GM18909 (cell line): ENCODE measurements at regions not wholly inside any gene's neighbourhood (a gene's known extent, or its start where the extent isn't known, plus 50 kb on each side); places are given as distances from the start of the nearest gene placed in this dataset.
"Not testable (repeated sequence)": the region's sequence is repeated elsewhere in the genome, so short reads cannot be mapped to it uniquely, and the experiment has no call there.

Experiments used
- ATAC-seq: cut with Tn5 transposase; IDR thresholded peaks from one replicate; pipeline ENCODE4 v1.9.1; 2021; ENCODE audit warnings: mild to moderate bottlenecking; ENCODE audit not compliant: unreplicated experiment, poor library complexity

DNA sequence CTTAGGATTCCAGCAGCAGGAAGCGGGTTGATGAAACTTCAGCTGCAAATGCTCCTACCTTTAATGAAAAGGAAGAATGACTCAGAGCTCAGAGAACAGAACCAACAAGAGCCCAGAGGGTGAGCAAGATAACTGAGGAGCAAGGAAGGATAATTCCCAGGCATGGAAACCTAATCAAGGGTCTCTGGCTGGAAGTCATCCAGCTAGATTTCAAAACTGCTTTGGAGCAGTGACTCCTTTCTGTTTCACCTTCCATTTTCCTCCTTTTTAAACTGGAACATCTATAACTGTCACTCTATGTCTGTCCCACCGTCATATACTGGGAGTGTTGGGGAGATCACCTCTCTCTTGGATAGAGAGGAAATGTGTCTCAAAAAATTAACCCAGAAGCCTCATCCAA, 148.4 kb upstream of the RAB6C start:
- no peak for ATAC-seq

DNA sequence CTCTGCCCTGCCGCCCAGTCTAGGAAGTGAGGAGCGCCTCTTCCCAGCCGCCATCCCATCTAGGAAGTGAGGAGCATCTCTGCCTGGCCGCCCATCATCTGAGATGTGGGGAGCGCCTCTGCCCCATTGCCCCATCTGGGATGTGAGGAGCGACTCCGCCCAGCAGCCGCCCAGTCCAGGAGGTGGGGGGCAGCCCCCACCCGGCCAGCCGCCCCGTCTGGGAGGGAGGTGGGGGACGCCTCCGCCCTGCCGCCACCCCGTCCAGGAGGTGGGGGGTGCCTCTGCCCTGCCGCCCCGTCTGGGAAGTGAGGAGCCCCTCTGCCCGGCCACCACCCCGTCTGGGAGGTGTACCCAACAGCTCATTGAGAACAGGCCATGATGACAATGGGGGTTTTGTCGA, 146.0 kb upstream of the RAB6C start:
- ATAC-seq, result not testable (repeated sequence)

GRCh38 chr2:129847043-129847442, 132.4 kb upstream of the RAB6C start:
- ATAC-seq, result no peak

DNA sequence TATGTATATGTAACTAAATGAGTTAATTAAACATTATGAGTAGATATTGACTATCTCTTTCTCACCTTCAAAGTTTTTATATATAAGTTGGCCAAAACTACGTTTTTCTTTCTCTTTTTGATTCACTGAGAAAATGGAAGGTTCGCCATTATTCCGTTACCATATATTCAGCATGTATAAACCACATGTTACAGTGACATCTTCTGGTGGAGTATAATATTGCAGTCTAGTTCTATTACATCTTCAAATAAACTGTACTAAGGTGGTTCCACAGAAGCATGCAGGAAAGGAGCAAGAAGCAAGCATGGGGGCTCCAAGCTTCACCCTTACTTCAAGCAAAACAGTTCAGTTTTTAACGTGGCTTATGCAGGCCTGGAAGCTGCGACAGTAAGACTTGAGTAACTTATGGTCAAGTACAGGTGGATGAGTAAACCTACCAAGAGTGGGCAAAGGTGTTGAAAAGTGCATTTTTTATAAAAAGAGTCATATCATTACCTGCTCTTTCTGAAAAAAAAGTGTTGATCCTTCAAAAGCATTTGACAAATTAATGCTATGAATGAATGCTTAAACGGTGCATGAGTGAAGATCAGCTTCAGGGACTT, 129.8 kb upstream of the RAB6C start:
- ATAC-seq, result peak; percentile 77

DNA sequence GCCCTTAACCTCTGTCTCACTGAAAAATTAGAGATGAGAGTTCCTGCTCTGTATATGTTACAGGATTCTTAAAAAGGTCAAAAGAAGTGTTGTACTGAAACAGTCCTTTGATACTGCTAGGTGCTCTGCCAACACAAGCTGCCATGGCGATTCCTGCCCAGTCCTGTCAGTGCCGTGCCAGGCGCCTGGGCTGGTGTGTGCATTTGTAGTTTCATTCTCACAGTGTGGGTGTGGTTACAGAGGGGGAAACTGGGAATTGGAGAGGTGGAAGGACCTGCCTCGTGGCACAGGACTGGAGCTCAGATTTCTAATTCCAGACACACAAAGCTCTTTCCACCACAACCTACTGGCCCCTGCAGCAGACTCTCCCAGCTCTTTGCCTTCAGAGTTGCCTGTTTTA, 122.3 kb upstream of the RAB6C start:
- no peak for ATAC-seq

GRCh38 chr2:129859175-129859574, 120.3 kb upstream of the RAB6C start:
- ATAC-seq, result no peak

GRCh38 chr2:129860088-129860487, 119.4 kb upstream of the RAB6C start:
- no peak for ATAC-seq

DNA sequence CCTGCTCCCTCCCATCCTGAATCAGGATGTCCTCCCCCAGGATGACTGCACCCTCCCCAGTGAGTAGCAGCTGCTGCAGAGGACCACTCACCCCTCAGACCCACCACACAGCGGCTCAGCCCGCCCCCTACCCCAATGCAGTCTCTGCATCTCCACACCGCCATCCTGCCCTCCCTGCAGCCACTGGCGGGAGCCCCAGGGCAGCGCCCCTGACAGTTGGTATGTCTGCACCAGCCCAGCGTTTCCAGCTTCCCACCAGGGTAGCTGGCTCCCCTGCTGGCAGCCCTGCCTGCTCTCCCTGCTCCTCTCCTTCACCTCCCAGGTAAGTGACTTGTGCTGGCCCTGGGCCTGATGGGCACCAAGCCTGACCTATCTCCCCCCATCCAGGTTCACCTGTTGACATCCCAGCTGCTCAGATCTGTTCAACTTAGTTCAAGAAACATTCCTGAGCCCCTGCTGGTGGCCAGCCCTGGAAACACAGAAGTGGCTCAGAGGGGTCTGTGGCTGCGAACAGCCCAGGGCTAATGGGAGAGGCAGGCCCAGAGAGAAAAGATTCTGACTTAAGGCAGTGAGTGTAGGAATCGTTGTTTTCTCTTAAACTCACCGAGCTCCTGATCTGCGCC, 117.7 kb upstream of the RAB6C start:
- no peak for ATAC-seq

GRCh38 chr2:129862668-129863067, 116.8 kb upstream of the RAB6C start:
- ATAC-seq, result no peak

GRCh38 chr2:129863350-129863749, 116.1 kb upstream of the RAB6C start:
- ATAC-seq, result no peak

DNA sequence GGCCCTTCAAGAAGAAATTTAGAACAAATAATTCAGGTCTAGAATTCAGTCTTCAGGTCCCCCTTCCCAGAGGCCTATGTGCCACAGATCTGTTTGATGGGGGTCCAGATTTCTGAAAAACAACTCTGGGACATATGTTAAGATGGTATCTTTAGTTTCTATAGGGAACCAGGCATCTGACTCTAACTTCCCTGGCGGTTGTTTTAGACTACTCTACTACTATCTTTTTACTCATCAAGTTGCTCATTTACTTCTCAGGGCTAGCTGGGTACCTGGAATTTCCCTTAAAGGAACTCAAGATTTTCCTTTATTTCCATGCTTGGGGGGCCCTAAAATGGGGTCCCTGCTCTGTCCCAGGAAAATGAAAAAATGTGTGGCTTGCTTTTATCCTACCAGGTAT, 114.7 kb upstream of the RAB6C start:
- ATAC-seq, result no peak

GRCh38 chr2:129865976-129866375, 113.5 kb upstream of the RAB6C start:
- no peak for ATAC-seq

DNA sequence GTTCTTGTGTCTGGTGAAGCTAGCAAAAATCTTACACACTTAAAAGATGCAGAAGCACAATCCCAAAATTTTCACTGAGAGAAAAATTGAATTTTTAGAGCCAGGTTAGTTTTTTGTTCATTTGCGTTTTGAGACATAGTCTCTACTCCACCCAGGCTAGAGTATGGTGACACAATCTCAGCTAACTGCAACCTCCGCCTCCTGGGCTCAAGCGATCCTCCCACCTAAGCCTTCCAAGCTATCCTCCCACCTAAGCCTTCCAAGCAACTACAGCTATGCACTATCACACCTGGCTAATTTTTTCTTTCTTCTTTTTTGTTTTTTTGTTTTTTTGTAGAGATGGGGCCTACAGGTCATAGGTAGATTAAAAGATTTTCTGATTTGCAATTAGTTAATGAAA, 113.1 kb upstream of the RAB6C start:
- no peak for ATAC-seq

DNA sequence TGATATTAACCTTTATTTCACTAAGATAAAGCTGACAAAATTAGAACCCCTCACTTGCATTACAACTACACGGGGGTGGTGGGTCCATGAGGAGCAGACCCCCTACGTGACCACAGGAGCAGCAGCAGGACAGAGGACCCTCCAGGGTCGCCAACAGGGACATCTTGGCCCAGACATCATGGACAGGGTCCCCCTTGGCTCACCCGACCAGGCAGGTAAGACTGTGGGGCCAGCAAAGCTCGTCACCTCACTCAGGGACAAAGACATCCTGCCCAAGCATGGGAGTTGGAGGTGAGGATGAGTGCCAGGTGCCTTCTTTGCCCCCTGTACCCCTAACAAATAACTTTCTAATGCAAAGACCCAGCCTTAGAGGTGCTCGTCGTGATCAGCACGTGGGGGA, 111.3 kb upstream of the RAB6C start:
- ATAC-seq, result no peak

GRCh38 chr2:129870685-129871241, 108.7 kb upstream of the RAB6C start:
- ATAC-seq, result no peak

GRCh38 chr2:129872446-129872845, 107.0 kb upstream of the RAB6C start:
- no peak for ATAC-seq

- ATAC-seq, result no peak
Measured at GRCh38 chr2:129876541-129876940, 102.9 kb upstream of the RAB6C start.

GRCh38 chr2:129877289-129877741, 102.2 kb upstream of the RAB6C start:
- peak; percentile 79 for ATAC-seq

DNA sequence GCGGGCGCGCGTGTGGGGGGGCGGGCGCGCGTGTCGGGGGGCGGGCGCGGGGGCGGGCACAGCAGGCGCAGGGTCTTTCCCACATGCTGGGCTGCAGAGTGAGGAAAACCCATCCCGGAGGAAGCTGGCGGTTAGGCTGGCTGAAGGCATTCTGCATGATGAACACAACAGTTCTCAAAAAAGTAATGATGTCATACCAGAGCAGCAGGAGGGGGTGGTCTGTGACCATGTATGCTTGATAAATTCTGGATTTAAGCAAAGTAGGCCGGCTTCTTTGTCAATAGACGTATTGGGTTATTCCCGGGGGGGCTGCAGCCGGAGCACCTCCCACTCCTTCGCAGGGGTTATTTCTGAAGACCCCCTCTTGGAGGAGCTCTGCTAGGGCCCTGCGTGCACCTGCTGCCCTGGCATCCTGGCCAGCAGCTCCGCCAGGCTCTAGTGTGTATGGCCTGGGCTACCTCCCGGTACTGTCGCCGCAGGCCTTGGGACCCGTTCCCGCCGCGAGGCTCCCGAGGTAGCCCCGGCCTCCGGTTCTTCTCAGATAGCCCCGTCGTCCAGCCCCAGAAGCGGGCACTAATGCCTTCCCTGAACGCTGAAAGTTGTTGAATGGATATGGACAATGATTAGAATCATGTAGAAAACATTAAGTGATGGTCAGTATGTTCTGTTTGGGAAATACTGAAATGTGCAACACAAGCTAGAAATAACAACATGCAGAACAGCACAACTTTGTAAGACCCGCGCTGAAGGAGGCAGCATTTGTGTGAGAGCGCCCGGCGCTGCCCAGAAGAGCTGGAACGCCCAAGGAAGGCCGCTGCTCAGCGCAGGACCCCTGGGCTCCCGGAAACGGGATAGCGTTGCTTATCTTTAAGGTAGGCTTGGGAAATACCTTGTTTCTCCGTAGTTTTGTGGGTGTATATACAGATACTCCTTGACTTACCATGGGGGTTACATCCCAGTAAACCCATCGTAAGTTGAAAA, 101.4 kb upstream of the RAB6C start:
- peak; percentile 45 for ATAC-seq

DNA sequence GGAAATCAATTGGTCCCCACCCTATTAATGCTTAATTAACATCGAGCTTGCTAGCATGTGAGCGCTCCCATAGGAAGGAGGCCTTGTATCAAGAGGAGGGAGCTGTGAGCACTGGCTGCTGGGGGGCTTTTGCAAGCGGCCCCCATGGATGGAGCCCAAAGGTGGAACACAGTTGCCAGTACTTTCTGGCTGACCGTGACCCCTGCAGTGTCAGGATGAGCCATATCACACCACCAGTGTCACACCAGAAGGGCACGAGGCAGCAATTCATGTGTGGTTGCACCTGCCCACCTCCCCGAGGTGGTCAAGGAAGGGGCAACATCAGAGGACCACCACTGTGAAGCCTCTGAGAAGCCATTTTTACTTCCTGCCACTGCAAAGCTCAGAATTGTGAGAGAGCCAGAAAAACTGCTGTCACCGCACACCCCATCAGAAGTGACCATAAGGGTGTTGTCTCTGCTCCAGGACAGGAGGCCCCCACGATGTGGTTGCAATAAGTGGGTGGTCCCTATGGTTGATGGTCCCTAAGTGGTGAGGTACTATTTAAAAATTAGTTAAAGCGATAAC, 99.8 kb upstream of the RAB6C start:
- ATAC-seq, result no peak

- no peak for ATAC-seq
Measured at GRCh38 chr2:129880309-129880708, 99.2 kb upstream of the RAB6C start.
